SK-N-SH (cell line): ENCODE measurements at regions not wholly inside any gene's neighbourhood (a gene's known extent, or its start where the extent isn't known, plus 50 kb on each side); places are given as distances from the start of the nearest gene placed in this dataset.

Source experiments
- MXI1 ChIP-seq: IDR thresholded peaks from 2 replicates; pipeline ENCODE4 v1.6.1; 2012; ENCODE audit warnings: mild to moderate bottlenecking, low read depth, low read length, improper control_type of control experiment
- RAD21 ChIP-seq: IDR thresholded peaks from 2 replicates; pipeline ENCODE4 v1.6.1; 2012; ENCODE audit warnings: mild to moderate bottlenecking, low read length
- SIN3A ChIP-seq: IDR thresholded peaks from 2 replicates; pipeline ENCODE4 v1.6.1; 2012; ENCODE audit warnings: low read depth, mild to moderate bottlenecking, low read length, moderate library complexity, borderline replicate concordance
- SMC3 ChIP-seq: IDR thresholded peaks from 2 replicates; pipeline ENCODE4 v1.6.1; 2012; ENCODE audit warnings: low read depth, low read length, improper control_type of control experiment
- TAF1 ChIP-seq: IDR thresholded peaks from 2 replicates; pipeline ENCODE4 v1.6.1; 2012; ENCODE audit warnings: low read depth, mild to moderate bottlenecking, low read length, moderate library complexity, borderline replicate concordance
- TEAD4 ChIP-seq: IDR thresholded peaks from 2 replicates; pipeline ENCODE4 v1.4.0; 2012; ENCODE audit warnings: mild to moderate bottlenecking, borderline replicate concordance; ENCODE audit not compliant: insufficient read depth
- TF ChIP-seq, protein P1 (sequence below): fragments of 200-600 bp; sonication (generic); IDR thresholded peaks from 2 replicates; pipeline ENCODE4 v1.6.1; 2017; ENCODE audit warnings: antibody characterized with exemption, mild to moderate bottlenecking, moderate library complexity
- TF ChIP-seq, protein P2 (sequence below): IDR thresholded peaks from 2 replicates; pipeline ENCODE4 v1.4.0; 2012; ENCODE audit warnings: low read depth

DNA sequence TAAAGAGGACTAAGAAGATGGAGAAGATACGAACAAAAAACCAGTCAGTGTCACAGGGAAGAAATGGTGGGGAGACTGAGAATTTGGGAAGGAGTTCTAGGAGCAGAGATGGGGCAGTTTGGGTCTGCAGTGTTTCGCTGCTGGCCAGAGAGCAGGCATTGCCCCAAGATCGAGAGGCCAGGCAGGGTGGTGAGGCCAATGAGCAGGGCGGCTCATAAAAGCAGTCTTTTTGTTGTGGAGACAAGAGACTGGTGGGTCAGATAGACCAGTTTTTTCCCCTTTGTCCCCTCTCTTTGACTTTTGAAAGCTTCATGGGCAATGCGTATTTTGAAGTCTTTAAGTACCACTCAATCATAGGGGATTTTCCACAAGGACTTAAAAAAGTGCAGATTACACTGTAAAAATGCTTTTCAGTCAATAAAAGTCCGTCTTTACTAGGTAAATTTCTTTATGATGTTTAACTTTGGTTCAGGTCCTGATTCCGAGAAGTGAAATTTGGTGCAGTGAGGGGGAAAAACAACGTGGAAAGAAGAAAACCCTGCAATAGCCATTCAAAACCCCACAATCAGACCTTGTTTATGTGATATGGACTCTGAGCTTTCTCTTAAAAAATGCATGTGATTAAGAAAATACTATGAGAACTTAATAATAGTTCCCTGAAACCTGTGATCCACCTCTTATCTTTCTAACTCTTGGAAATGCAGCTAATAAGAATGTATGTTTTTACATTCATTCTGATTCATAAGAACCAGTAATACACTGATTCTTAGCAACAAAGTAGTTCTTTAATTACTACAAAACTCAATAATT is 338.9 kb downstream of the KLF5 start:
- TF ChIP-seq TEAD4 = no peak
- no peak for TF ChIP-seq TAF1
- TF ChIP-seq, protein P1, sequence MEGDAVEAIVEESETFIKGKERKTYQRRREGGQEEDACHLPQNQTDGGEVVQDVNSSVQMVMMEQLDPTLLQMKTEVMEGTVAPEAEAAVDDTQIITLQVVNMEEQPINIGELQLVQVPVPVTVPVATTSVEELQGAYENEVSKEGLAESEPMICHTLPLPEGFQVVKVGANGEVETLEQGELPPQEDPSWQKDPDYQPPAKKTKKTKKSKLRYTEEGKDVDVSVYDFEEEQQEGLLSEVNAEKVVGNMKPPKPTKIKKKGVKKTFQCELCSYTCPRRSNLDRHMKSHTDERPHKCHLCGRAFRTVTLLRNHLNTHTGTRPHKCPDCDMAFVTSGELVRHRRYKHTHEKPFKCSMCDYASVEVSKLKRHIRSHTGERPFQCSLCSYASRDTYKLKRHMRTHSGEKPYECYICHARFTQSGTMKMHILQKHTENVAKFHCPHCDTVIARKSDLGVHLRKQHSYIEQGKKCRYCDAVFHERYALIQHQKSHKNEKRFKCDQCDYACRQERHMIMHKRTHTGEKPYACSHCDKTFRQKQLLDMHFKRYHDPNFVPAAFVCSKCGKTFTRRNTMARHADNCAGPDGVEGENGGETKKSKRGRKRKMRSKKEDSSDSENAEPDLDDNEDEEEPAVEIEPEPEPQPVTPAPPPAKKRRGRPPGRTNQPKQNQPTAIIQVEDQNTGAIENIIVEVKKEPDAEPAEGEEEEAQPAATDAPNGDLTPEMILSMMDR = no peak
- TF ChIP-seq RAD21 = no peak
- TF ChIP-seq, protein P2, sequence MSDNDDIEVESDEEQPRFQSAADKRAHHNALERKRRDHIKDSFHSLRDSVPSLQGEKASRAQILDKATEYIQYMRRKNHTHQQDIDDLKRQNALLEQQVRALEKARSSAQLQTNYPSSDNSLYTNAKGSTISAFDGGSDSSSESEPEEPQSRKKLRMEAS = no peak
- no peak for TF ChIP-seq SMC3
- TF ChIP-seq MXI1 = no peak
- TF ChIP-seq SIN3A = no peak
